HG03045 (cell line): ENCODE measurements at regions not wholly inside any gene's neighbourhood (a gene's known extent, or its start where the extent isn't known, plus 50 kb on each side); places are given as distances from the start of the nearest gene placed in this dataset.

Experiments
- ATAC-seq: cut with Tn5 transposase; IDR thresholded peaks from one replicate; pipeline ENCODE4 v1.9.1; 2021; ENCODE audit warnings: mild to moderate bottlenecking, moderate library complexity; ENCODE audit not compliant: unreplicated experiment

- no peak for ATAC-seq
Observed at GRCh38 chrX:13151828-13152517, 107.6 kb upstream of the FAM9C start.

DNA sequence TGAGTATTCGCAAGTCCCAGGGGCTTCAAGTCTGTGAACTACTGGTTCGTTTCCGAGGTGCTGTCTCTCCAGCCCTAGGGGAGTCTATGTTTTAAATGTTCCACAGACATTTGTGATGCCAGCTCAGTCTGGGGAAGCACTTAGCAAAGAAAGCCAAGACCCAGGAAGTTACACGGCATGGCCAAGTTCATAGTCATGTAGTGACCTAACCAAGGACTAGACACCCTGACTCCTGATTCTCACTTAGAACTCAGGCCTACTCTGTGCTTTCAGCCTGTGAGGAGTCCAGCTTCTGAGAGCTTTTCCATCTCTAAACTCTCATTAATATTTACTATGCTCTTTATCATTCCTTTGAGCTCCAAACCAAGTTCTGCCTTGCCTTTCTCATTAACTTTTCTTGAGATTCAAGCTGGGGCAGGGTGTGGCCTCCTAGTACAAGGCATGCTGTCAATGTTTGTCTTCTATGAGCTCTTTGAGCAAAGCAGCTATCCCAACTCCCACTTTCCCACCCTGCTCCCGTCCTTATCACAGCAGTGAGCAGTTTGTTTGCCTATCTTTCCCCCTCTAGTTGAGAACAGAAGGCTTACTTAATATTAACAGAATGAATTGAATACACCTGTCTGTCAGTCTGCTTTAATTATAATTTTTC, 105.4 kb upstream of the FAM9C start:
- no peak for ATAC-seq

DNA sequence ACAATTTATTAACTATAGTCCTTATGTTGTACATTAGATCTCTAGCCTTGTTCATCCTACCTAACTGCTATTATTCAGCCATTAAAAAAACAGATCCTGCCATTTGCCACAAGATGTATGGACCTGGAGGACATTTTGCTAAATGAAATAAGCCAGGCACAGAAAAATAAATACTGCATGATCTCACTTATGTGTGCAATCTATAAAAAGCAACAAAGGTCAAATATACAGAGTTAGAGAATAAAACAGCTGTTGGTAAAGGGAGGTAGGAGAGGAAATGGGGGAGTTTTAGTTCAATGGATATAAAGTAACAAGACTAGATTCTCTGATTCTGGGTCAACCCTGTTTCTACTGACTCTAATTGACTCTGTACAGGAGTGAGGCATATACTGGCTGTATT, 103.3 kb upstream of the FAM9C start:
- no peak for ATAC-seq

DNA sequence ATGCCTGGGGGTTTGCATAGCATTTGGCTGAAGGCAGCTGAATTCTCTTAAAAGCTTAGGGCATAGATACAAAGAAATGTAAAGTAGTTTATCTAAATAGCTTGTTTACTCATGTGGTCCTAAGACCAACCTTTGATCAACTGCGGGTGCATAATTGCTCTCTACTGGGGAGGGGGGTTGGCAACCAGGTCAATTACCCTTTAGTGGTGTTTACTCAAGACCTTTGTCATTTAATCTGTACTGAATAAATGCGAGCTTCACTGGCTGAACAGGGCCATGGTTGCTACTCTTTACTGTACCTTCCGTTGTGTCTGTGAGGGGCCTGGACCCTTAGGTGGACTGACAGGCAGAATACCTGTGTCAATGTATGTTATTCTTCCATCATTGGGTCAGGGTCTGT, 102.7 kb upstream of the FAM9C start:
- ATAC-seq = no peak

- ATAC-seq = no peak
Observed at GRCh38 chrX:13144927-13145655, 100.7 kb upstream of the FAM9C start.

GRCh38 chrX:13142891-13143290, 98.5 kb upstream of the FAM9C start:
- no peak for ATAC-seq

- no peak for ATAC-seq
Observed at GRCh38 chrX:13140007-13140406, 95.6 kb upstream of the FAM9C start.

DNA sequence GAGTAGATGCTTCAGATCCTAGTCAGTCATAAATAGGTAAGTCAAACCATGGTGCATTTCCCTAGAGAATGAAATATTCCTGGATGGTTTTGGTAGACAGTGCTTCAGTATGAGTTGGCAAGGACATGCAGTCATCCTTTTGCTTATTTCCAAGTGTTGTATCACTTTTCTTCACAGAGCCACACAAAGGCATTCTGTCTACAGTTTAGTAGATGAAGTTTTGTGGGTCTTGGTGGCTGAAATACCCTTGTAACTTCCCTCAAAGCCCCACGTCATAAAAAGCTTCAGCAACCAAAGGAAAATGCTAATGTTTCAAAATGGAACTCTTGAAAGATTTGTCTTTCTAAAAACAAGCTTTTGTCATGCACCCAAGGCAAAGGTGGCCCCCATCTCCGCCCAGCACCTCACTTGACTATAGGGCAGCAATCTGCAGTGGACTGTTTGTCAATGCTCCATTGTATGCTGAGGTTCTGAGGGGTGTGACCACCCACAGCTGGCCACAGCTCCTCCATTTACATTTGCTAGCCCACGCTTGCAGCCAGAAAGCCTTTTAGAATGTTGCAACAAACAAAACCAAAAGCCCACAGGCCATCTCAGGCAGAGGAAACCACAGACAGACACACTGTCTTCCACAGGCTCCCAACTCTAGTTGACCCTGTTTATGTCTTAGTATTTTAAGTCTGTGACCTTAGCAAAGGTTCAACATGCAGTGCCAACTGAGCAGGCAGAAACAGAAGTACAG, 87.1 kb upstream of the FAM9C start:
- ATAC-seq = no peak

- no peak for ATAC-seq
Observed at GRCh38 chrX:13130816-13131215, 86.4 kb upstream of the FAM9C start.

DNA sequence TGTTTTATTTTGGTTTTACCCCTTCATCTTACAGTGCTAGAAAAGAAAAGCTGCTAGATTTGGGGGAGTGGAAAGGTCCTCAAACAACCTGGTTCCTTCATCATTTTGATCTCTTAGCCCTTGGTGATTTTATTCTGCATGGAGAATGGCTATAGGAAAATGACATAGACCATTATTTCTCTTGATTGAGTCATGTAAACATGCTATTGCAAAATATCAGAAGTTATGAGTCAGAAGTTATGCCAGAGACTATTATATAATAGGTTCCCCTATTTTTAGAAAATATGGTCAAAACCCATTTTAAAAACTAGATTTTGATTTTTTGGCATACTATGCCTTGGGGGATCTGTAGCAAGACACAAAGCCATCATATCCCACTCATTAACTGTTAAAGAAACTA, 83.7 kb upstream of the FAM9C start:
- no peak for ATAC-seq

DNA sequence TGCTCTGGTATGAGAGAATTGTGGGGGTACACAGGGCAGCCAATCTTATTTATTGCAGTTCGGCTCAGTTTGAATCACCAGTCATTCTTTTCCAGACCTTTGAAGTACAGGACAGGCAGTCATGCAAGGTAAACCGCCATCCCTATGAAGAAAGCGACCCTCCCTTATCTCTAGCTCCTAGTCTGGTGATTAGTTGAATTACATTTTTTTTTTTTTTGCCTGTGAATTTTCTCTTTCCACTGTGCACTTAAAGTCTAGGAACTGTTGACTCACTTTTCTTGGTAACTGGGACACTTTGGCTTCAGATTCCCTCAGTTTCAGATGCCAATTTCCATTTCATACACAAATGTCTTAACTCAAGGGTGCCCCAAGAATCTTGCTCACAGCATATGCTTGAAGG, 82.4 kb upstream of the FAM9C start:
- ATAC-seq = no peak

GRCh38 chrX:13125188-13125587, 80.8 kb upstream of the FAM9C start:
- no peak for ATAC-seq

- ATAC-seq = no peak
Observed at GRCh38 chrX:13123857-13124345, 79.5 kb upstream of the FAM9C start.

DNA sequence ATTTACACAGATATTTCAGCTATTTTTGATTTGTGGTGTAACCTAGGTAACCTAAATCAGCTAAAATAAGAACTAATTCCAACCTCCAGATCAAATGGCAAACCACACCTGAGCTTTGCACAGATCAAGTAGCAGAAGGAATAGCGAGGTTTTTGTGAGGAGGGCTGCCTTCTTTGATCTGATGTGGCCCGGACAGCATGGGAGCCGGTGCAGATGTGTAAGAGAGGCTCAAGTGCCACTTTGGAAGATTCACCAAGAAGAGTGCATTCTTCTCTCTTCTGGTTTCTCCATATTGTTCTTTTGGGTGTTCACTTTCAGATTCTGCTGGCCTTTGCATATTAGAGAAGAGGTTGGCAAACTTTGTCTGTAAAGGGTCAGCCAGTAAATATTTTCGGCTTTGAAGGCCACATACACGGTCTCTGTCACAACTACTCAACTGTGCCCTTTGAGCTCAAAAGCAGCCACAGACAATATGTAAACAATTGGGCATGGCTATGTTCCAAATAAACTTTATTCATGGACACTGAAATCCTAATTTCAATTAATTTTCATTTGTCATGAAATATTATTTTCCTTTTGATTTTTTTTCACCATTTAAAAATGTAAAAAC, 78.9 kb upstream of the FAM9C start:
- no peak for ATAC-seq

- ATAC-seq = no peak
Observed at GRCh38 chrX:13121020-13121555, 76.7 kb upstream of the FAM9C start.

DNA sequence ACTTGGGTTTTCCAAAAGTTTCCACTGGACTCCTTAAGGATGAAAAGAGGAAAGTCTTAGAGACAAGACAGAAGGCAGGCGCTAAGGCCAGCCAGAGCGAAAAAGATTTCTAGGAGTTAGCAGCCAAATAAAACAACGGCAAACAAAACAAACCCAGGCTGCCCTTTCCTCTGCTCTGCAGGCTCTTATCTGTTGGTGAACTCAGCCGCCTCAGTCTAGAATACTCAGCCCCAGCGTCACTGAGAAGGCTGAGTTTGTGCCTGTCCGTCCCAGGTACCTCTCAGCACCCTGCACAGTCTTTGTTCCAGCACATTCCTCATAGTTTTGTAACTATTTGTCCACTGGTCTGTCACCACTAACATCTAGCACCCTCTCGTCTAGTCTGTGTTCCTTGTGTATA, 75.6 kb upstream of the FAM9C start:
- no peak for ATAC-seq

- ATAC-seq = no peak
Observed at GRCh38 chrX:13119386-13119785, 75.0 kb upstream of the FAM9C start.

DNA sequence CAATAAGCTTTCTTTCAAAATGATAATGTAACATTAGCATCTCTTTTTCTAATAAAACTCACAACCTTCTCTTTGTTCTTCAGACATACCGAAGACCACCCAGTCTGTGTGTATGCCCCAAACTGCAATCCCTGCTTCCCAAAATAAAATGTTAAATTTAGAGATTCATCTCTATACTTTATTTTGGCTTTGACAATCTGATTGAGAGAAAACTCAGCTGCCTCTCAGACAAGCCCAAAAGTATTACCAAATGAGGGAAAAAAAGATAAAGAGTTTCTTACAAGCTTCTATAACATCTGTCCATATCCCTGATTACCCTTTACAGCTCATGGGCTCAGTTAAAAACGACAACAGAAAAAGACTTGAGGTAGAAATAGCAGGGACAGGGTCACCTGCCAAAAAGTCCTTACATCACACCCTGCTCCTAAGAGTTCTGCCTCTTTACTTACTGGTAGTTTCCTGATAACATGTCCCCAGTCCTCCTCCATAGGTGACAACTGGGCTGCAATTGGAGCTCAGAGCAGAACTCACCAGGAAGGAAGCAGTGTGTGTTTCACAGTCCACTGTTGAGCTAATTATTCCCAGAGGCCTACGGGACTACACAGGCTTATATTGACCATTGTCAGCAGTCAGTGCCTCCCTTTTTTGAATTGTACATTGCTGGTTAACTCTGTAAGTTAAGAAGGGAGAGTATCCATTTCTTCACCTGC, 70.9 kb upstream of the FAM9C start:
- ATAC-seq = no peak

GRCh38 chrX:13112499-13112898, 68.1 kb upstream of the FAM9C start:
- no peak for ATAC-seq
